ENCODE measurements at regions not wholly inside any gene's neighbourhood (a gene's known extent, or its start where the extent isn't known, plus 50 kb on each side); places are given as distances from the start of the nearest gene placed in this dataset.
A peak's percentile ranks its signal among the peaks of the same experiment; 100 is the strongest.

GRCh38 chr2:236512902-236513435, 56.7 kb upstream of the ACKR3 start (continued):
- TF ChIP-seq GABPA (IDR thresholded peaks at IDR 0.05; ENCODE audit: low read depth) (no peak), TBL1XR1 (IDR thresholded peaks at IDR 0.05; ENCODE audit: low read depth, low read length) (no peak), ATF7 (IDR thresholded peaks at IDR 0.05; ENCODE audit: low read depth) (0 out of 2 replicates have a peak, but pooled peaks have one; percentile 28), IKZF1 (conservative IDR thresholded peaks at IDR 0.05) (0 out of 2 replicates have a peak, but pooled peaks have one; percentile 11), BCL11A (IDR thresholded peaks at IDR 0.05; ENCODE audit: low read depth, low read length) (no peak), NKRF (conservative IDR thresholded peaks at IDR 0.05) (no peak), TCF3 (IDR thresholded peaks at IDR 0.05; ENCODE audit: borderline replicate concordance, insufficient read depth, low read depth, low read length) (no peak), JUND (IDR thresholded peaks at IDR 0.05; ENCODE audit: low read depth, low read length) (no peak), MLLT1 (IDR thresholded peaks at IDR 0.05) (peak; percentile 78), BACH1 (IDR thresholded peaks at IDR 0.05; ENCODE audit: borderline replicate concordance) (no peak), NR2C2 (IDR thresholded peaks at IDR 0.05; ENCODE audit: borderline replicate concordance, control insufficient read depth, insufficient read length, low read depth) (no peak), CBFB (IDR thresholded peaks at IDR 0.05; ENCODE audit: low read depth) (no peak), CREM (IDR thresholded peaks at IDR 0.05; ENCODE audit: low read depth) (no peak), CHD4 (IDR thresholded peaks at IDR 0.05) (no peak), TAF1 (IDR thresholded peaks at IDR 0.05; ENCODE audit: borderline replicate concordance, low read depth, low read length) (no peak), BCLAF1 (IDR thresholded peaks at IDR 0.05) (no peak), SKIL (IDR thresholded peaks at IDR 0.05; ENCODE audit: low read depth, poor library complexity, severe bottlenecking) (peak; percentile 38), TARDBP (IDR thresholded peaks at IDR 0.05; ENCODE audit: borderline replicate concordance) (no peak)
